ENCODE measurements at regions not wholly inside any gene's neighbourhood (a gene's known extent, or its start where the extent isn't known, plus 50 kb on each side); places are given as distances from the start of the nearest gene placed in this dataset.
A peak's percentile ranks its signal among the peaks of the same experiment; 100 is the strongest.

DNA sequence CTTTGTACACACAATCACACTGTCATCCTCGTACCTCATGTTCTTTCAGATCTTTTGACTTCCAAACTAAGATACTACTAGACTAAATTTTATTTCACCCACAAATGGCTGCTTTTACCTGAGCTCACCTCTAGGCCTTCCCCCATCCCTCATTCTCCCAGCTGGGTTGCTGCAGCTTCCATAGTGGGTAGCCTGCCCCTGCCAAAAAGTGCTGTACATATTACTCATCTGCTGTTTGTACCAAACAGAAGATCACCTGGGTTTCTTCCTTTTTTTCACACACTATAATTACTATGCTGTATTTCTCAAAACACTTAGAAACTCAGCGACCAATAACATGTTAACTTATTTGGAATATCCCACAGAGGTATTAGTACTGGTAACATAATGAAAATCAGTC lies 267.6 kb upstream of the PRDM1 start:
- Mint-ChIP-seq H3K4me3 (ENCODE audit: low read depth) (no peak overlapping the region), H3K27me3 (peaks cover 30% of the 10 kb centered on the region), H3K27ac (no peak overlapping the region), H3K9me3 (ENCODE audit: low read depth) (peaks cover 13% of the 10 kb centered on the region), H3K4me1 (ENCODE audit: low read depth) (peaks cover 7% of the 10 kb centered on the region), H3K36me3 (ENCODE audit: insufficient read depth) (no peaks in the 10 kb centered on the region)
- TF ChIP-seq, protein P1, sequence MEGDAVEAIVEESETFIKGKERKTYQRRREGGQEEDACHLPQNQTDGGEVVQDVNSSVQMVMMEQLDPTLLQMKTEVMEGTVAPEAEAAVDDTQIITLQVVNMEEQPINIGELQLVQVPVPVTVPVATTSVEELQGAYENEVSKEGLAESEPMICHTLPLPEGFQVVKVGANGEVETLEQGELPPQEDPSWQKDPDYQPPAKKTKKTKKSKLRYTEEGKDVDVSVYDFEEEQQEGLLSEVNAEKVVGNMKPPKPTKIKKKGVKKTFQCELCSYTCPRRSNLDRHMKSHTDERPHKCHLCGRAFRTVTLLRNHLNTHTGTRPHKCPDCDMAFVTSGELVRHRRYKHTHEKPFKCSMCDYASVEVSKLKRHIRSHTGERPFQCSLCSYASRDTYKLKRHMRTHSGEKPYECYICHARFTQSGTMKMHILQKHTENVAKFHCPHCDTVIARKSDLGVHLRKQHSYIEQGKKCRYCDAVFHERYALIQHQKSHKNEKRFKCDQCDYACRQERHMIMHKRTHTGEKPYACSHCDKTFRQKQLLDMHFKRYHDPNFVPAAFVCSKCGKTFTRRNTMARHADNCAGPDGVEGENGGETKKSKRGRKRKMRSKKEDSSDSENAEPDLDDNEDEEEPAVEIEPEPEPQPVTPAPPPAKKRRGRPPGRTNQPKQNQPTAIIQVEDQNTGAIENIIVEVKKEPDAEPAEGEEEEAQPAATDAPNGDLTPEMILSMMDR (IDR thresholded peaks at IDR 0.05; ENCODE audit: unreplicated experiment) = no peak
- no peak for DNase-seq (ENCODE audit: low spot score, unreplicated experiment)

DNA sequence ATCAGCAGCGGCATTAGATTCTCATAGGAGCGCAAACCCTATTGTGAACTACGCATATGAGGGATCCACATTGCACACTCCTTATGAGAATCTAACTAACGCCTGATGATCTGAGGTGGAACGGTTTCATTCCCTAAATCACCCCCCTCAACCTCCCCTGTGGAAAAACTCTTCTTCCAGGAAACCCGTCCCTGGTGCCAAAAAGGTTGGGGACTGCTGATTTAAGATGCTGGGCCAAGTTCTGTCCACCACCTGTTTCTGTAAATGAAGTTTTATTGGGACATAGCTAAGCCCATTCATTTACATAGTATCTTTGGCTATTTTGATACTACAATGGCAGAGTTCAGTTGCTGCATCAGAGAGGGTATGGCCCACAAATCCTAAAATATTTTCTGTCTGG lies 268.2 kb upstream of the PRDM1 start:
- H3K4me3 Mint-ChIP-seq (ENCODE audit: low read depth) = no peak overlapping the region
- peaks cover 30% of the 10 kb centered on the region for H3K27me3 Mint-ChIP-seq
- no peak overlapping the region for H3K27ac Mint-ChIP-seq
- no peak for DNase-seq (ENCODE audit: low spot score, unreplicated experiment)
- TF ChIP-seq, protein P1 (IDR thresholded peaks at IDR 0.05; ENCODE audit: unreplicated experiment) = no peak
- H3K4me1 Mint-ChIP-seq (ENCODE audit: low read depth) = peaks cover 9% of the 10 kb centered on the region
- no peaks in the 10 kb centered on the region for H3K36me3 Mint-ChIP-seq (ENCODE audit: insufficient read depth)
- peaks cover 10% of the 10 kb centered on the region for H3K9me3 Mint-ChIP-seq (ENCODE audit: low read depth)

- no peaks in the 10 kb centered on the region for H3K36me3 Mint-ChIP-seq (ENCODE audit: insufficient read depth)
- no peak for DNase-seq (ENCODE audit: low spot score, unreplicated experiment)
- peak overlapping the region; percentile 39 for H3K27ac Mint-ChIP-seq
- peaks cover 6% of the 10 kb centered on the region for H3K9me3 Mint-ChIP-seq (ENCODE audit: low read depth)
- peaks cover 9% of the 10 kb centered on the region for H3K4me1 Mint-ChIP-seq (ENCODE audit: low read depth)
- peaks cover 30% of the 10 kb centered on the region for H3K27me3 Mint-ChIP-seq
- no peak overlapping the region for H3K4me3 Mint-ChIP-seq (ENCODE audit: low read depth)
- TF ChIP-seq, protein P1 (IDR thresholded peaks at IDR 0.05; ENCODE audit: unreplicated experiment) = no peak
Observed at GRCh38 chr6:105817370-105817769, 268.8 kb upstream of the PRDM1 start.

GRCh38 chr6:105816847-105817246 lies 269.3 kb upstream of the PRDM1 start:
- Mint-ChIP-seq H3K4me1 (ENCODE audit: low read depth) (peaks cover 9% of the 10 kb centered on the region), H3K4me3 (ENCODE audit: low read depth) (no peak overlapping the region), H3K36me3 (ENCODE audit: insufficient read depth) (no peaks in the 10 kb centered on the region), H3K27me3 (peaks cover 30% of the 10 kb centered on the region), H3K9me3 (ENCODE audit: low read depth) (peaks cover 3% of the 10 kb centered on the region), H3K27ac (no peak overlapping the region)
- TF ChIP-seq, protein P1 (IDR thresholded peaks at IDR 0.05; ENCODE audit: unreplicated experiment) = no peak
- no peak for DNase-seq (ENCODE audit: low spot score, unreplicated experiment)

- TF ChIP-seq, protein P1 (IDR thresholded peaks at IDR 0.05; ENCODE audit: unreplicated experiment) = no peak
Observed at GRCh38 chr6:105815661-105816555, 270.2 kb upstream of the PRDM1 start.

More at GRCh38 chr6:105815661-105816555, 270.2 kb upstream of the PRDM1 start:
- Mint-ChIP-seq H3K4me3 (ENCODE audit: low read depth) (no peak overlapping the region), H3K27ac (no peak overlapping the region), H3K27me3 (peaks cover 30% of the 10 kb centered on the region), H3K4me1 (ENCODE audit: low read depth) (peaks cover 9% of the 10 kb centered on the region), H3K9me3 (ENCODE audit: low read depth) (no peaks in the 10 kb centered on the region), H3K36me3 (ENCODE audit: insufficient read depth) (no peaks in the 10 kb centered on the region)
- DNase-seq (ENCODE audit: low spot score, unreplicated experiment) = no peak
